SK-N-SH (cell line): ENCODE measurements at regions not wholly inside any gene's neighbourhood (a gene's known extent, or its start where the extent isn't known, plus 50 kb on each side); places are given as distances from the start of the nearest gene placed in this dataset.

ENCODE experiments used
- CTCF ChIA-PET: fragments of 300-600, 350-600 bp; formaldehyde crosslinking; extraction: SDS; loops from one replicate; lab custom pipeline; 2021; lab: Yijun Ruan, JAX
- POLR2A ChIA-PET: fragments of 350-600 bp; sonication (Branson Sonifier 250); formaldehyde crosslinking; extraction: SDS; loops from one replicate; lab custom pipeline; 2020; ENCODE audit warnings: antibody characterized with exemption, inconsistent platforms; lab: Yijun Ruan, JAX
- DNase-seq: peaks from one replicate; pipeline ENCODE4 v3.0.0; 2012
- H2AFZ ChIP-seq: fragments of 200-600 bp; sonication (generic); 2 replicates; pipeline ENCODE4 v1.8.1; 2016; ENCODE audit warnings: antibody characterized with exemption, mild to moderate bottlenecking, low read depth
- H3F3A ChIP-seq: fragments of 200-600 bp; sonication (generic); replicated peaks from 2 replicates; pipeline ENCODE3; 2016; ENCODE audit warnings: antibody characterized with exemption, mild to moderate bottlenecking; ENCODE audit not compliant: insufficient read depth
- H3K27ac ChIP-seq, 2 experiments: fragments of 200-500 bp in 1 of 2; fragments of 200-600 bp in 1 of 2; sonication (Bioruptor generic) in 1 of 2; sonication (generic), shearing (Covaris generic) in 1 of 2; 2 replicates each; pipeline versions ENCODE4 v1.5.1 to v1.6.1; 2014 to 2016; ENCODE audit warnings: low read depth in 2 of 2, inconsistent platforms in 1 of 2, low read length in 1 of 2, mild to moderate bottlenecking in 1 of 2, mixed read lengths in 1 of 2
- H3K27me3 ChIP-seq: fragments of 200-600 bp; sonication (generic), shearing (Covaris generic); 2 replicates; pipeline ENCODE4 v1.6.1; 2016; ENCODE audit warnings: mixed run types; ENCODE audit not compliant: insufficient read depth
- H3K36me3 ChIP-seq, 2 experiments: fragments of 200-500 bp in 1 of 2; fragments of 200-600 bp in 1 of 2; sonication (Bioruptor generic) in 1 of 2; sonication (generic) in 1 of 2; replicated peaks in 1 of 2; 2 replicates each; pipeline versions ENCODE3 to v1.5.1; 2014 to 2016; ENCODE audit warnings: low read length in 1 of 2, mild to moderate bottlenecking in 1 of 2; ENCODE audit not compliant: insufficient read depth in 2 of 2, control insufficient read depth in 1 of 2
- H3K4me1 ChIP-seq, 2 experiments: fragments of 200-500 bp in 1 of 2; fragments of 200-600 bp in 1 of 2; sonication (Bioruptor generic) in 1 of 2; sonication (generic), shearing (Covaris generic) in 1 of 2; 2 replicates each; pipeline versions ENCODE4 v1.5.1 to v1.6.1; 2014 to 2016; ENCODE audit warnings: low read depth in 1 of 2, low read length in 1 of 2, mixed run types in 1 of 2; ENCODE audit not compliant: insufficient read depth in 2 of 2, control insufficient read depth in 1 of 2
- H3K4me2 ChIP-seq: fragments of 200-600 bp; sonication (generic), shearing (Covaris generic); 2 replicates; pipeline ENCODE4 v1.6.1; 2017; ENCODE audit warnings: mixed run types
- H3K4me3 ChIP-seq, 2 experiments: fragments of 200-500 bp in 1 of 2; fragments of 200-600 bp in 1 of 2; sonication (Bioruptor generic) in 1 of 2; sonication (generic), shearing (Covaris generic) in 1 of 2; 2 replicates each; pipeline versions ENCODE4 v1.5.1 to v1.8.1; 2014 to 2016; ENCODE audit warnings: low read depth in 2 of 2, inconsistent platforms in 1 of 2, low read length in 1 of 2, mild to moderate bottlenecking in 1 of 2, mixed read lengths in 1 of 2, moderate library complexity in 1 of 2
- H3K79me2 ChIP-seq: fragments of 200-600 bp; sonication (generic); 2 replicates; pipeline ENCODE4 v1.8.1; 2017; ENCODE audit warnings: mild to moderate bottlenecking; ENCODE audit not compliant: insufficient read depth
- H3K9ac ChIP-seq: fragments of 200-600 bp; sonication (generic); 2 replicates; pipeline ENCODE4 v1.6.1; 2017; ENCODE audit warnings: mixed run types
- H3K9me2 ChIP-seq: fragments of 200-600 bp; sonication (generic); 2 replicates; pipeline ENCODE4 v1.6.1; 2017; ENCODE audit warnings: mixed run types
- H3K9me3 ChIP-seq: fragments of 200-600 bp; sonication (generic); 2 replicates; pipeline ENCODE4 v1.6.1; 2017; ENCODE audit warnings: mixed run types, mild to moderate bottlenecking, moderate library complexity
- H4K20me1 ChIP-seq: fragments of 200-600 bp; sonication (generic); 2 replicates; pipeline ENCODE4 v1.6.1; 2017; ENCODE audit warnings: mild to moderate bottlenecking, mixed run types; ENCODE audit not compliant: insufficient read depth
- ELF1 ChIP-seq: IDR thresholded peaks from 2 replicates; pipeline ENCODE4 v1.4.0; 2012
- FOSL2 ChIP-seq: IDR thresholded peaks from 2 replicates; pipeline ENCODE4 v1.4.0; 2012; ENCODE audit warnings: low read depth, mild to moderate bottlenecking, moderate library complexity, borderline replicate concordance
- FOXJ3 ChIP-seq: sonication (generic); formaldehyde crosslinking; IDR thresholded peaks from 2 replicates; pipeline ENCODE4 v1.5.1; 2020; ENCODE audit warnings: mild to moderate bottlenecking, missing genetic modification reagents
- JUND ChIP-seq: IDR thresholded peaks from 2 replicates; pipeline ENCODE4 v1.4.0; 2012
- MAX ChIP-seq: IDR thresholded peaks from 2 replicates; pipeline ENCODE4 v1.4.0; 2012; ENCODE audit warnings: low read depth
- PBX3 ChIP-seq: IDR thresholded peaks from 2 replicates; pipeline ENCODE4; 2012
- POLR2AphosphoS5 ChIP-seq: IDR thresholded peaks from 2 replicates; pipeline ENCODE4 v1.6.1; 2012; ENCODE audit warnings: low read depth, low read length
- RAD21 ChIP-seq: IDR thresholded peaks from 2 replicates; pipeline ENCODE4 v1.6.1; 2012; ENCODE audit warnings: mild to moderate bottlenecking, low read length
- RCOR1 ChIP-seq: fragments of 150-350 bp; IDR thresholded peaks from 2 replicates; pipeline ENCODE4 v1.6.1; 2017; ENCODE audit warnings: antibody characterized with exemption, low read length
- TAF1 ChIP-seq: IDR thresholded peaks from 2 replicates; pipeline ENCODE4 v1.6.1; 2012; ENCODE audit warnings: low read depth, mild to moderate bottlenecking, low read length, moderate library complexity, borderline replicate concordance
- USF1 ChIP-seq: IDR thresholded peaks from 2 replicates; pipeline ENCODE4 v1.4.0; 2012; ENCODE audit warnings: low read depth, borderline replicate concordance
- USF2 ChIP-seq: fragments of 150-350 bp; IDR thresholded peaks from 2 replicates; pipeline ENCODE4 v1.6.1; 2017; ENCODE audit warnings: antibody characterized with exemption, low read length, low read depth, borderline replicate concordance
- YY1 ChIP-seq: IDR thresholded peaks from 2 replicates; pipeline ENCODE4 v1.4.0; 2012; ENCODE audit warnings: low read depth, mild to moderate bottlenecking
- ZBTB33 ChIP-seq: IDR thresholded peaks from 2 replicates; pipeline ENCODE4 v1.4.0; 2012; ENCODE audit warnings: low read depth, borderline replicate concordance
- WGBS: methylation state at CpG from one replicate; pipeline ENCODE4 v1.1.6; 2017; ENCODE audit warnings: low lambda C conversion rate; 5-methylcytosine and 5-hydroxymethylcytosine counted together
- TF ChIP-seq, protein P1 (sequence below): fragments of 200-600 bp; sonication (generic); IDR thresholded peaks from 2 replicates; pipeline ENCODE4 v1.6.1; 2017; ENCODE audit warnings: antibody characterized with exemption, mild to moderate bottlenecking, moderate library complexity
- TF ChIP-seq, protein P2 (sequence below): fragments of 150-350 bp; IDR thresholded peaks from 2 replicates; pipeline ENCODE4 v1.6.1; 2016; ENCODE audit warnings: mild to moderate bottlenecking, low read depth, low read length

DNA sequence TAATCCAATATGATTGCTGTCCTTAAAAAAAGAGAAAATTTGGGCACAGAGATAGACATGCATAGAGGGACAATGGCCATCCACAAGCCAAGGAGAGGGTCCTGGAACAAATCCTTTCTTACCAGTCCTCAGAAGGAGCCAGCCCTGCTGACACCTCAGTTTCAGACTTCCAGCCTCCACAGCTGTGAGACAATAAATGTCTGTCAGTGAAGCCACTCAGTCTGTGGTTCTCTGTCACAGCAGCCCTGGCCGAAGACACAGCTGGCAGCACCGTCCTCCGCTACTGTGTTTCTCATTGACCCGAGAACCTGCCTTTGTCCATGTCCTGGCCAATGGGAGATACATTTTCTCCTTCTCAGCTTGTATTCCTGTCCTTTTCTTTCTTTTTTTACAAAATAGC is 207.9 kb downstream of the TM9SF2 start:
- ChIA-PET POLR2A (no interaction called here), CTCF (interaction anchor here (0.9 kb wide), 1 partner anchor 8 kb away, joined by 3 read pairs; no protein-coding TSS in a partner anchor)
- Histone ChIP-seq H3K9me2 (no peaks in the 10 kb centered on the region), H3K36me3 (no peaks in the 10 kb centered on the region), H3F3A (no peaks in the 10 kb centered on the region), H3K9me3 (no peaks in the 10 kb centered on the region), H3K27ac (no peak overlapping the region), H3K27me3 (no peaks in the 10 kb centered on the region), H3K9ac (no peak overlapping the region), H3K79me2 (no peaks in the 10 kb centered on the region), H3K4me3 (no peak overlapping the region), H3K4me1 (no peaks in the 10 kb centered on the region), H4K20me1 (no peaks in the 10 kb centered on the region), H3K4me2 (no peak overlapping the region), H2AFZ (no peak overlapping the region)
- 88% methylated on average over 4 of the region's 4 CpGs for WGBS
- no peak for TF ChIP-seq FOSL2
- no peak for TF ChIP-seq RAD21
- no peak for TF ChIP-seq TAF1
- TF ChIP-seq PBX3 = no peak
- no peak for TF ChIP-seq POLR2AphosphoS5
- TF ChIP-seq JUND = no peak
- TF ChIP-seq FOXJ3 (CRISPR knock-in tag) = no peak
- TF ChIP-seq USF1 = no peak
- no peak for TF ChIP-seq ELF1
- no peak for TF ChIP-seq ZBTB33
- TF ChIP-seq YY1 = no peak
- TF ChIP-seq, protein P1, sequence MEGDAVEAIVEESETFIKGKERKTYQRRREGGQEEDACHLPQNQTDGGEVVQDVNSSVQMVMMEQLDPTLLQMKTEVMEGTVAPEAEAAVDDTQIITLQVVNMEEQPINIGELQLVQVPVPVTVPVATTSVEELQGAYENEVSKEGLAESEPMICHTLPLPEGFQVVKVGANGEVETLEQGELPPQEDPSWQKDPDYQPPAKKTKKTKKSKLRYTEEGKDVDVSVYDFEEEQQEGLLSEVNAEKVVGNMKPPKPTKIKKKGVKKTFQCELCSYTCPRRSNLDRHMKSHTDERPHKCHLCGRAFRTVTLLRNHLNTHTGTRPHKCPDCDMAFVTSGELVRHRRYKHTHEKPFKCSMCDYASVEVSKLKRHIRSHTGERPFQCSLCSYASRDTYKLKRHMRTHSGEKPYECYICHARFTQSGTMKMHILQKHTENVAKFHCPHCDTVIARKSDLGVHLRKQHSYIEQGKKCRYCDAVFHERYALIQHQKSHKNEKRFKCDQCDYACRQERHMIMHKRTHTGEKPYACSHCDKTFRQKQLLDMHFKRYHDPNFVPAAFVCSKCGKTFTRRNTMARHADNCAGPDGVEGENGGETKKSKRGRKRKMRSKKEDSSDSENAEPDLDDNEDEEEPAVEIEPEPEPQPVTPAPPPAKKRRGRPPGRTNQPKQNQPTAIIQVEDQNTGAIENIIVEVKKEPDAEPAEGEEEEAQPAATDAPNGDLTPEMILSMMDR = no peak
- TF ChIP-seq, protein P2, sequence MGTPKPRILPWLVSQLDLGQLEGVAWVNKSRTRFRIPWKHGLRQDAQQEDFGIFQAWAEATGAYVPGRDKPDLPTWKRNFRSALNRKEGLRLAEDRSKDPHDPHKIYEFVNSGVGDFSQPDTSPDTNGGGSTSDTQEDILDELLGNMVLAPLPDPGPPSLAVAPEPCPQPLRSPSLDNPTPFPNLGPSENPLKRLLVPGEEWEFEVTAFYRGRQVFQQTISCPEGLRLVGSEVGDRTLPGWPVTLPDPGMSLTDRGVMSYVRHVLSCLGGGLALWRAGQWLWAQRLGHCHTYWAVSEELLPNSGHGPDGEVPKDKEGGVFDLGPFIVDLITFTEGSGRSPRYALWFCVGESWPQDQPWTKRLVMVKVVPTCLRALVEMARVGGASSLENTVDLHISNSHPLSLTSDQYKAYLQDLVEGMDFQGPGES = no peak
- TF ChIP-seq USF2 = no peak
- no peak for TF ChIP-seq RCOR1
- TF ChIP-seq MAX = no peak
- DNase-seq = no peak
